NCI-H345 treated with DMSO at 0.1 percent for 48 hours (cell line): ENCODE measurements at regions not wholly inside any gene's neighbourhood (a gene's known extent, or its start where the extent isn't known, plus 50 kb on each side); places are given as distances from the start of the nearest gene placed in this dataset.

Source experiments
- DNase-seq: peaks from one replicate; lab custom pipeline; 2025; ENCODE audit not compliant: unreplicated experiment; lab: John Stamatoyannopoulos, UW

DNA sequence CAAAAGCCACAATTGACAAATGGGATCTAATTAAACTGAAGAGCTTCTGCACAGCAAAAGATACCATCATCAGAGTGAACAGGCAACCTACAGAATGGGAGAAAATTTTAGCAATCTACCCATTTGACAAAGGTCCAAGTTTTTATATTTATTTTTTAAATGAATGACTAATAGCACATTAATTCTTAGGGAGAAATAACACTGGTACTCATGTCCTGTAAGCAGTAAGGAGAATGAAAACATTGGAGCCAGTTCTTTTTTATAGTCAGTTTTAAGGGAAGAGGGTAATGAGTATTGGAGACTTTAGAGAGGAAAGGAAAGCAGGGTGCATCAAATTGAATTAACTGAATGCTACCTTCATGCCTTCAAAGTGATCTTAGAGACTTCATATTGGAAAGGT, 404.7 kb upstream of the TGFBR2 start:
- no peak for DNase-seq

DNA sequence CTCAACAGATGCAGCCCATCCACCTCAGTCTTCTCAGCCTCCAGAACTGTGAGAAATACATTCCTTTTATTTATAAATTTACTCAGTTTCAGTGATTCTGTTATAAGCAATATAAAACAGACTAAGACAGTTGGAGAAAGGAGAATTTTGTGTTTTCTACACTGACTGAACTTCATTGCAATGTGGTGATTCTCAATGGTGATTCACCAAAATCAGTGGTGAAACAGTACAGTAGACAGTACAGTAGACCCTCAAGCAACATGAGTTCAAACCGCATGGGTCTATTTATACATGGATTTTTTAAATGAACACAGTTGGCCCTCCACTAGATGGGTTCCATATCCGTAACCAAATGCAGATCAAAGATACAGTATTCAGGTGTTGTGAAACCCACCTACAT, 403.1 kb upstream of the TGFBR2 start:
- DNase-seq, result no peak

DNA sequence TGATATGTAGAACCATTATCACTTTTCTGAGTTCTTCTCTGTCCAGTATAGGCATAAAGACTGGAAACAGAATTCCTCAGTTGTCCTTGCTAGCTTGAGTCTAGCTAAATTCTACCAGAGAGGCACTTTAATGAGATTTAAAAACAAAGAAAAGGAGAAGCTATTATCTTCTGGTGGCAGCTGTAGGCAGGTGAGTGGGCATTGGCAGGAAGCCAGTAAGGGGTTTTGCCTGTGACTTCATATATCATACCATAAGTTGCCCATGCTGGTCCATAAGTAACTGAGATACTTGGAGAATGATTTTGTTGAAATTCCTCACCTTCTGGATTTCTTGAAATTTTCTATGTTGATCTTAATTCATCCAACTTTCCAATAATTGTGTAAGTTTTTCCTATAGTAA, 402.3 kb upstream of the TGFBR2 start:
- DNase-seq, result no peak

DNA sequence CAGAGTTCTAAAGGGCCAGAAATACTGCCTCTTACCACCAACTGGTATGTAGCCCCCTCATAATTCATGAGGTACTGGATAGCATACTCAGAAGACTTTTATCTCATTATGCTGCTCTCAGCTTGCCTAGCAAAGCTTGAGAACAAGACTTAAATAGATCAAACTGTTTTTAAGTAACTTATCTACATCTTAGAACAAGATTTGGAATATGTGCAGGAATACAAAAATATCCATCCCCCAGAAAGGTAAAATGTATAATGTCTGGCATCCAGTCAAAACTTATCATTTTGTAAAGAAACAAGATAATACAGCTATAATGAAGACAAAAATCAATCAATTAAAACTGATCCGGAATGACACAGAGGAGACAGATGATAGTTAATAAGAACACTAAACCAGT, 400.4 kb upstream of the TGFBR2 start:
- DNase-seq, result no peak

DNA sequence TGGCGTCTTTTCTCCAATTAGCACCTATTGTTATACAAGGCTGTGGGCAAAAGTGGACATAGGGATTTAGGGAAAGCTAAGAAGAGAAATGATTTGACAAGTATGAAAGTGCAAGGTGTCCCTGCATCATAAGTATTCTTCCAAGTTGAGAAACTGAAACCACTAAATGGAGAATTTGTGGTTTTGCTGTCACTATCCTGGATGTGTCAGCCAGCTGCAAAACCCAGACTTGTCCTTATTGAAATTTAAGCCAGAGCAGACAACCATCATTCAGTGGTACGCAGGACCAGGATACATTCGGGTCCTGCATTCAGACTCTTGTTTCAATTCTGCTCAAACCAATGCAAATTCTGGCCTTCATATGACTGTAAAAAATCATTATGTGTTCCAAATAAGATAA, 384.8 kb upstream of the TGFBR2 start:
- no peak for DNase-seq

DNA sequence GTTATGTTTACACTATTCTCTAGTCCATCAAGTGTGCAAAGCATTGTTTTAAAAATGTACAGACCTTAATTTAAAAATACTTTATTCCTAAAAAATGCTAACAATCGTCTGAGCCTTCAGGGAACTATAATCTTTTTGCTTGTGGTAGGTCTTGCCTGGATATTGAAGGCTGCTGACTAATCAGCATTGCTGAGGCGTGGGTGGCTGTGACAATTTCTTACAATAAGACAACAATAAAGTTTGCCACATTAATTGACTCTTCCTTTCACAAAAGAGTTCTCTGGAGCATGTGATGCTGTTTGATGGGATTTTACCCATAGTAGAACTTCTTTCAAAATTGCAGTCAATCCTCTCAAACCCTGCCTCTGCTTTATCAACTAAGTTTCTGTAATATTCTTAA, 384.0 kb upstream of the TGFBR2 start:
- no peak for DNase-seq

DNA sequence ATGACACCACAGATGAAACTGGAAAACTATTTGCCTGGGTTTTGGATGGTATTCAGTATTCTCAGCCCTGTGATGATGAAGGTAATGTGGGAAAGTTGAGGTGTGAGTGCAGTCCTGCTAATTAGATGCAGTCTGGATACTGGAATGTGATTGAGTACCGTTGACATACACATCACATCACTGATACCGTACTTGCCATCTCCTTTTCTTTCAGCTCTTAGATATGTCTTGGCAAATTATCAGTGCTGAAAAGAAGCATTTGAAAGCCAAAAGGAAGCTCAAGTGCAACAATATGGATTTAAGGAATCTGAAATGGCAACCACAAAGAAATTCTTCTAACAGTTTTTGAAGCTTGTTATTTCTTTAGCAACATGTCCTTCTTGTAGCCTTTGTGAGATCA, 381.4 kb upstream of the TGFBR2 start:
- no peak for DNase-seq

DNA sequence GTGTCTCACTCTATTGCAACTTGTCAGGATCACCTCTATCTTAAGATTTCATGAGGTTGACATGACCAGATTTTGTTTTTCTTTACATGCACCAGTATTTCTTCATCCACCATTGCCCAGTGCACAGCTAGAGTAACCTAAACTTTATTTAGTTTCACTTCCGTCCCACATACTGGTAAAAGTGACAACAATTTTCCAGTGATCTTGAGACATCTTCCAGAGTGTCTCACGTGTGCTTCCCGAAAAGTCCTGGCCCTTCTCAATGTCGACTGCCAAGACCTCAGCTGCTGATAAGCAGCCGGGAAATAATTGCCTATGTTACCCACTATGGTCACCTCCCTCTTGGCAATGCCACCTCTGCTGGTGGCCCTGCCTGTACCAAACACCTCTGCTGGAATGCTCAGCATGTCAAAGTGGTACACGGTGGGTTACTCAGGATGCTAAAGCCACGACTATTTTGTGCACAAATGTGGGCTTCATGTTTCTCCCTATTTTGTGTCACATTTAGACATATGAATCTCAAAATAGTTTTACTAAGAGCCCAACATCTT, 379.7 kb upstream of the TGFBR2 start:
- no peak for DNase-seq

GRCh38 chr3:30227571-30228301, 378.7 kb upstream of the TGFBR2 start:
- DNase-seq, result no peak

- DNase-seq, result no peak
These were observed 378.1 kb upstream of the TGFBR2 start for GRCh38 chr3:30228302-30228631.

DNA sequence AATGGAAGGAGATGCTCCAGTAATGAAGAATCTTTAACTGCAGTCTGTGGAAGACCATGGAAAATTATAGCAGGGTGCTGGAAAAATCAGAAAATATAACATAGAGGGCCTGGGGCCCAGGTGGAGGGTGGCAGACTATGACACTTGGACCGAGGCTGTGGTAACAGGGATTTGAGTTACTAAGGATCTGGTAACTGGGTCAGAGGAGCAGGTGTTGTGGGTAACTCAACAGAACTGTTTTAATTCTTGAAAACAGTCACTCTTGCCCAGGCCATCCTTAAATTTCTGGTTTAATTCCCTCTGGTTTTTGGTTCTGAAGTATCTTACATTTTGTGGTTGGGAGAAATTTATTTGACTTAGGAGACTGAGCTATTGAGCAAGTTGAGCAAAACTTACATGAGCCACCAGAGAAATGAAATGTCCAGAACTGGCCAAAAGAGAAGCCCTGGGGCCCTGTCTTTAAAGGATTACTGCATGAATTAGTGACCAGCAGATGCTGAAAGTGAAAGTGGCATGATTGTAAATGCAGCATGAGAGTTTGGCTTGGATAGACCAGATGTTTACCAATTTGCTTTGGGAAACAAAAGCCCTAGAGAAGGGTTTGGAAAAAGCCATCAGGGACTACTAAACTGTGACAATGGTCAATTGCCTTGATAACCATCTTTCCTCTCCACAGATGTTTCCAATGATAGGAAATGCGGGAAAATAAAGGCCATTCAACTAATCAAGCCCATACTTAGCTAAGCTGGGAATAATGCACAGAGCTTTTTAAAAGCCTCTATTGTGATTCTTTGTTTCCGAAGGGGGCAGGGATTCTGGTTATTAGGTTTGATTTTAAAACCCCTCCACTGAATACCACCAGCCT, 374.9 kb upstream of the TGFBR2 start:
- DNase-seq, result no peak

GRCh38 chr3:30232142-30232541, 374.3 kb upstream of the TGFBR2 start:
- DNase-seq, result no peak

DNA sequence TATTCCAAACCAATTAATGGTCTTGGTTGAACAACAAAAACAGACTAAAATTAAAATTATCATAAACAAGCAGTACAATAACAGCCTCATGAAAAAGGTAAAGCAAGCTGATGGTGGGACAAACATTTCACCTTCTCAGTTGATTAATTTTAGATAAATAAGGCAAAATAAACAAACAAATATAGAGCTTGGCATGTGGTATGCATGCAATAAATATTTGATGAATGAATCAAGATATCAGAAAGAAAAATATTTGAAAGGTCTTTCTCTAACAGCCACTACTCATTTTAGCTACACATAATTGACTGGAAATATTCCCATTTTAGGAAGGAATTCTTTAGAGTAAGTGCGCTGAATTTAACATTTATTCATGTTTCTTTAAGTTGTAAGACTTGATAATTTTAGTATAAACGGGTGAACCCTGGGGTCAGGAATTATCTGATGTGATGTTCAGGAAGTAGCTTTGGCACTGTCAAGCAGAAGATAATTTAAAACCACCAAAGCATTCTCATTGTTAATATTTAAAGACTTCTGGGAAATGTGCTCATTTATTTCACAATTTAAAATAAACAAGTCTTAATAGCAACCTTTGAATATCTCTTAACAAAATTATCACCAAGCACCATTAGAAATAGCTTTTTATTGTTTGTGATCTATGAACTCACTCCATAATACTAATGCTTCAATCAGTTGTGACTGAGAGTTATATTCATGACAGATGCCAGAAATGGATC, 372.3 kb upstream of the TGFBR2 start:
- DNase-seq, result no peak

- DNase-seq, result no peak
These were observed 370.4 kb upstream of the TGFBR2 start for GRCh38 chr3:30236011-30236410.

GRCh38 chr3:30241721-30242120, 364.7 kb upstream of the TGFBR2 start:
- DNase-seq, result no peak

GRCh38 chr3:30245858-30246622, 360.4 kb upstream of the TGFBR2 start:
- DNase-seq, result no peak

GRCh38 chr3:30248423-30248822, 358.0 kb upstream of the TGFBR2 start:
- no peak for DNase-seq

DNA sequence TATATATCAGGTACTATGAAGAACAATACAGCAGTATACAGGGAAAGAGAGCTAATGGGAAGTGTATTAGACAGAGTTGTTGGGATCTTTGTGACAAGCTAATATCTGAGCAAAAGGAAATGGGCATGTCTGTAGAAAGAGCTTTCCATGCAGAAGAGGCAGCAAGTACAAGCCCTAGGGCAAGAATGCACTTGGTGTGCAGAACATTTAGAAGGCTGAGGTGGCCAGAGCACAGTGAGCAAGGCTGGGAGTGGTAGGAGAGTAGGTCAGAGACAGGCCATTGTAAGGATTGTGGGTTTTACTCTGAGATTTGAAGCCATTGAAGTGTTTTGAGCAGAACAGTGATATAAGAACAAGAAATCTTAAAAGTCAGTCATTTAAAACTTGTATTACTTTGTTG, 353.9 kb upstream of the TGFBR2 start:
- DNase-seq, result no peak

DNA sequence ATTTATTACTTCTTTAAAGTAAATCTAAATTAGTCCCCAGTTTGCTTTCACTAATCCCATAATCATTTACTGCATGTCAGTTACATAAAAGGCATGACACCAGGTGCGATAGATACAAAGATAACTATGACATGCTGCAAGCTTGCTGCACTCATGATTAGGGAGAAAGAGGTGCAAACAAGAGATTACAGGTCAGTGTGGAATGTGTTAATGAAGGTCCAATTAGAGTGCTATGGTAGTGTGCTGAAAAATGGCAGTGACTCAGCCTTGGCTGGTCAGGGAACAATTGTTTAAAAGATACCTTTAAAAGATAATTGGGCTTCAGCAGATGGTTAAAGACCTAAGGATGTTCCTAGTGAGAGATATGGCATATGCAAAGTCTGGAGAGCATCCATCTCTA, 352.6 kb upstream of the TGFBR2 start:
- DNase-seq, result no peak

DNA sequence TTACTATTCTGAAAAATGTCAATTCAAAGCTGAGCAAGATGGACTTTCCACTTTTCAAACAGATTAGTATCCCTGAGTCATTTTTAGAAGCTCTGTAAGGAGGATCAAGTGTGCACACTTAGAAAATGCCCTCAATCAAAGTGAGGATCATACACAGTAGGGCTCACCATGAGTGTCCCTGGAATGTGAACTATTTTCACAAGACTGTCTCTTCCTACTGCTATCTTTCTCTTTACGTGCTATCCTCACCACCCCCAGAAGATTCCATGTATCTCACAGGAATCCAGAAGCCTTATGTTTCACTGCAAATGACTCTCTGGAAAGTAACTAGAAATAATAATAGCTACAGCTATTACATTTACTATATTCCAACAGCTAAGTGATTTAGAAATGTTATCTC, 349.9 kb upstream of the TGFBR2 start:
- DNase-seq, result no peak
